ENCODE measurements at regions not wholly inside any gene's neighbourhood (a gene's known extent, or its start where the extent isn't known, plus 50 kb on each side); places are given as distances from the start of the nearest gene placed in this dataset.

- Histone ChIP-seq H3K9me3 (peaks cover 0 to 3% of the 10 kb centered on the region in 2 donors), H3K27ac (no peak overlapping the region), H3K36me3 (no peaks in the 10 kb centered on the region), H3K4me3 (no peak overlapping the region), H3K4me1 (no peaks in the 10 kb centered on the region), H3K27me3 (no peaks in the 10 kb centered on the region)
- intact Hi-C loops (cut with DNase I), result no loop called here
- no peak for TF ChIP-seq CTCF (IDR thresholded peaks at IDR 0.05)
- DNase-seq (no peak), ATAC-seq (no peak)
These were observed 297.3 kb upstream of the ADAMTS9 start for GRCh38 chr3:64985072-64985471.

- intact Hi-C loops (cut with DNase I), result no loop called here
- ATAC-seq (no peak), DNase-seq (no peak)
- no peak for TF ChIP-seq CTCF (IDR thresholded peaks at IDR 0.05)
- H3K27me3 ChIP-seq, result no peaks in the 10 kb centered on the region
- peaks cover 0 to 3% of the 10 kb centered on the region in 2 donors for H3K9me3 ChIP-seq
- no peak overlapping the region for H3K4me3 ChIP-seq
- no peaks in the 10 kb centered on the region for H3K36me3 ChIP-seq
- no peaks in the 10 kb centered on the region for H3K4me1 ChIP-seq
- no peak overlapping the region for H3K27ac ChIP-seq
These were observed 296.0 kb upstream of the ADAMTS9 start for GRCh38 chr3:64983583-64984359.

GRCh38 chr3:64977308-64978100 lies 289.7 kb upstream of the ADAMTS9 start:
- ATAC-seq, result peak; percentile 17
- TF ChIP-seq CTCF (IDR thresholded peaks at IDR 0.05), result no peak
- H3K4me1 ChIP-seq, result no peaks in the 10 kb centered on the region
- DNase-seq, result no peak
- H3K36me3 ChIP-seq, result no peaks in the 10 kb centered on the region
- peaks cover 0 to 3% of the 10 kb centered on the region in 2 donors for H3K9me3 ChIP-seq
- no peaks in the 10 kb centered on the region for H3K27me3 ChIP-seq
- no peak overlapping the region for H3K27ac ChIP-seq
- intact Hi-C loops (cut with DNase I), result no loop called here
- H3K4me3 ChIP-seq, result no peak overlapping the region

DNA sequence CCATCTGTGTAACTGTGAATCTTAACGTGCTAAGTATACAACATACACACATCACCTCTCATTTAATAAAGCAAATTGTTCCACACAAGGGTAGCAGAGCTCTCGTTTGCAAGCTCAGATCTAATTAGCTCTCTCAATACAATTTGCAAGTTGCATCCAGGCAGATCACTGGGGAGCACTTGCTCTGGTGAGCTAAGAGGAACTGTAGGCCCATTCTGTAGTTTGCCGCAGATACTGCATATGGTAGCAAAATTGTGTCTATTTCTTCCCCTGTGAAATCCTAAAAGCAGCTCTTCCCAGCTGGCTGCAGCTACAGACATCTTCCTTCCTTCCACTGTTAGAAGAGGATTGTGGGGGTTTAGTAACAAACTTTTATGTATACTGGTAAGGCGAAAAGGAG lies 288.7 kb upstream of the ADAMTS9 start:
- intact Hi-C loops (cut with DNase I), result no loop called here
- H3K27me3 ChIP-seq, result no peaks in the 10 kb centered on the region
- no peak overlapping the region for H3K4me3 ChIP-seq
- H3K27ac ChIP-seq, result no peak overlapping the region
- no peaks in the 10 kb centered on the region for H3K36me3 ChIP-seq
- H3K4me1 ChIP-seq, result no peaks in the 10 kb centered on the region
- no peak for DNase-seq
- no peak for ATAC-seq
- H3K9me3 ChIP-seq, result peaks cover 0 to 3% of the 10 kb centered on the region in 2 donors
- no peak for TF ChIP-seq CTCF (IDR thresholded peaks at IDR 0.05)

DNA sequence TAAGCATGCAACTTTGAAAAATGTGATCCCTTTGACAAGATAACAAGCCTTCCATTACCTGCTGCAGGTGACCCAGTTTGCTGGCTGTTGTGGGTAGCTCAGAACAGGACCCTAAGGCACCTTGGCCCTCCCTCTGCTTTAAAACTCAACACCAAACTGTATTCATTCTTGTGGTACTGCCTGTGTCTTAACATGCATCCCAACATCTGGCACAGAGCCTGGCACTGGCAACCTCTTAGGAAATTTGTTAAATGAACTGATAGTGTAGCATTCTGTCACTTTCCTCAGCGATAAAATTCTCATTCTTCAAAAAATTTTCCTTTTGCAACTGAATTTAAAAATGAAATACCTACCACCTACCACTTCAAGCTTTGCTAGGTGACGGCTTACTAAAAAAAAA lies 287.3 kb upstream of the ADAMTS9 start:
- ATAC-seq (no peak), DNase-seq (no peak)
- Histone ChIP-seq H3K27ac (no peak overlapping the region), H3K27me3 (no peaks in the 10 kb centered on the region), H3K36me3 (no peaks in the 10 kb centered on the region), H3K4me3 (no peak overlapping the region), H3K4me1 (no peaks in the 10 kb centered on the region), H3K9me3 (peaks cover 0 to 3% of the 10 kb centered on the region in 2 donors)
- intact Hi-C loops (cut with DNase I), result no loop called here
- no peak for TF ChIP-seq CTCF (IDR thresholded peaks at IDR 0.05)
